HEK293T (cell line): ENCODE measurements at regions not wholly inside any gene's neighbourhood (a gene's known extent, or its start where the extent isn't known, plus 50 kb on each side); places are given as distances from the start of the nearest gene placed in this dataset.

Experiments
- ARNT ChIP-seq: fragments of 450-650 bp; IDR thresholded peaks from 2 replicates; pipeline ENCODE4 v1.6.1; 2017; ENCODE audit warnings: mild to moderate bottlenecking
- BHLHE40 ChIP-seq: fragments of 450-650 bp; IDR thresholded peaks from 2 replicates; pipeline ENCODE4 v1.6.1; 2016; ENCODE audit warnings: mild to moderate bottlenecking, moderate library complexity, borderline replicate concordance
- FOXK2 ChIP-seq: fragments of 450-650 bp; IDR thresholded peaks from 2 replicates; pipeline ENCODE4 v1.6.1; 2016; ENCODE audit warnings: mild to moderate bottlenecking
- FOXM1 ChIP-seq: fragments of 450-650 bp; IDR thresholded peaks from 2 replicates; pipeline ENCODE4 v1.6.1; 2017; ENCODE audit warnings: mild to moderate bottlenecking, borderline replicate concordance
- HDGF ChIP-seq: fragments of 450-650 bp; IDR thresholded peaks from 2 replicates; pipeline ENCODE4 v1.6.1; 2017; ENCODE audit warnings: antibody characterized with exemption, borderline replicate concordance
- NFRKB ChIP-seq: fragments of 450-650 bp; IDR thresholded peaks from 2 replicates; pipeline ENCODE4 v1.6.1; 2016; ENCODE audit warnings: mild to moderate bottlenecking, moderate library complexity
- SP1 ChIP-seq: fragments of 450-650 bp; IDR thresholded peaks from 2 replicates; pipeline ENCODE4 v1.6.1; 2017
- TARDBP ChIP-seq: fragments of 450-650 bp; IDR thresholded peaks from 2 replicates; pipeline ENCODE4 v1.6.1; 2016

GRCh38 chr1:183719289-183719688, 66.2 kb upstream of the APOBEC4 start:
- TF ChIP-seq SP1: no peak
- no peak for TF ChIP-seq HDGF
- no peak for TF ChIP-seq FOXM1
- no peak for TF ChIP-seq TARDBP
- TF ChIP-seq FOXK2: no peak
- no peak for TF ChIP-seq NFRKB
- TF ChIP-seq BHLHE40: no peak
- no peak for TF ChIP-seq ARNT
